GM21723 (cell line): ENCODE measurements at regions not wholly inside any gene's neighbourhood (a gene's known extent, or its start where the extent isn't known, plus 50 kb on each side); places are given as distances from the start of the nearest gene placed in this dataset.

Experiments
- ATAC-seq: cut with Tn5 transposase; IDR thresholded peaks from one replicate; pipeline ENCODE4 v1.9.1; 2021; ENCODE audit warnings: mild to moderate bottlenecking, moderate library complexity; ENCODE audit not compliant: unreplicated experiment

DNA sequence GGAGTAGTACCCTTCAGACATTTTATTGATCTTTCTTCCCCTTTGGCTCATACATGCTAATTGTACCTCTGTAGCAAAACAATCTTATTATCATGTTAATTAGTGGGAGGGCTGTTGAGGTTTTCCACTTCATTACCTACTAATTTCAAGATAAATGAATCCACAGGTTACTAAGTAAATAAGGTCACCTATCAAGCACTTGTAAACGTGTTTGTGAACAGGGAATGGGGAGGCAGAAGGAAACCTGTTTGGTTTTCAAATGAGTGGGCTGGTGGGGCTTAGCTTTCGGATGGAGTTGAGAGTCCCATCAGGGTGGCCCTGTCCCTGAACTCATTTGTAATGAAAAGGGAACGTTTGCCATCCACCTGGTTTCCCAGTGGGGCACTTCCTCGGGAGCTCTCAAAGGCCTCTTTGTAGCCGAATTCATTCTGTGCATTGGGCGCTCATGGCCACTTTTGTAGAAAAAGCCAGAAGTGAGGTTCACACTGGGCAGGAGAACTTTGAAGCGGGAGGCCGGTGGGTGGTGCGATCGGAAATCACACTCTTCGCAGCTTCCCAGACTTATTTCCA, 419.8 kb upstream of the NR2F2 start:
- ATAC-seq, result no peak

DNA sequence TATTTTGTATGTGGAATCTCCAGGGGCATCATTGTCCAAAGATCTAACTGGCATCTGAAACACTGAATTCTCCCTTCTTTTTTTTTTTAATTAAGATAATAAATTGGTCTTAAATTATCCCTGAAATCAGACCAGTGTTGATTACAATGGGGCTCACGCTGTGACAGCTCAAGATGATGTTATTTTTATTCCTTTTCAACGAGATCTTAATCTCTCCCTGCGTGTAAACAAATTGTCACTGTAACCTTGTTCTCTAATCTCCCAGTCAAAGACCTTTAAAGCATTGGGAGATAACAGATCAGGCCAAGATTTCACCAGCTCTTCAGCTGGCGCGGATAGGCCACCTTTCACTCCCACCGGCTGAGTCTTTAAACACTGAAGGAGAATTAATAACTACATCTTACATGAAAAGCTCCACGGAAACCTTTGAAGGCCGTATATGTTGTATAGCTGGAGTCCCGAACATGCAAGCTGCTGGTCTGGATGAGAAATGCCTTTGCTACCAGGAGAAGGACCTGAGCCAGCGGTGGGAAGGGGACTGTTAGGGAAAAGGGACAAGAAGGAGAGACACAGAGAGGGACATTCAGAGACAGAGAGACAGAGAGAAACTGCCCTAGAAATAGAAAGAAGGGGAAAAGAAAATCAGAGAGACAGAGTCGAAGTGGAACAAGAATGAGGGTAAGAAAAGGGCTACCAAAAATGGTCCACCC, 418.8 kb upstream of the NR2F2 start:
- ATAC-seq, result no peak

DNA sequence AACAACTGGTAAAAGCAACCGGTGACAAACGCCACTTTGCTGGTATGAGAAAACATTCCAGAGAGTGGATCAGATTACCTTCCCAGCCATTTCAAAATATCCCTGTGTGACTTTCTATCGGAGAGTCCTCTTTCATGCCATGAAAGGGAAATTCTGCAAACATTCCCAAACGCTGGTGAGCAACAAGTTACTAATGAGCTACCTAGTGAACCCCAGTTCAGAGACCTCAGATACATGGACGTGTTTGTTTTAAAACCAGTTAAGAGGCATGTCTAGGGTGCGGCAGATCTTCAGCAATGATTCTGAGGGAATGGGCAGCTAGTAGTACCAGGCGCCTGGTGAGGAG, 418.2 kb upstream of the NR2F2 start:
- ATAC-seq, result no peak

DNA sequence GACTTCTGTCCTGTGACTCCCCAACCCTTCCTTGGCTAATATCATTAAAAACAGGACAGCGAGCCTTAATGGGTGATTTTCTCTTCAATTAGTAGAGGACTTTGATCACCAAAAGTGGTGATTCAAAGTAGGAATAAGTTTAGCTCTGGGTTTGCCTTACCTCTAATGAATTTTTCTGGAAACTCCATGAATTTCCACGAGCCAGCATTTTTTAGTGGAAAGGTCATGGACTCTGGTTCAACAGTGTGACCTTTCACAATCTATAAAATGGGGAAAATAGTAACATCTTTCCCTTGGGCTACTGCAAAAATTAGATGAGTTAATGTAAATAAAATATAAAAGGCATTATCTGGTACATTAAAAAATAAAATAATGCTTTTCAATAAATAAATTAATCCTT, 417.8 kb upstream of the NR2F2 start:
- ATAC-seq, result no peak

DNA sequence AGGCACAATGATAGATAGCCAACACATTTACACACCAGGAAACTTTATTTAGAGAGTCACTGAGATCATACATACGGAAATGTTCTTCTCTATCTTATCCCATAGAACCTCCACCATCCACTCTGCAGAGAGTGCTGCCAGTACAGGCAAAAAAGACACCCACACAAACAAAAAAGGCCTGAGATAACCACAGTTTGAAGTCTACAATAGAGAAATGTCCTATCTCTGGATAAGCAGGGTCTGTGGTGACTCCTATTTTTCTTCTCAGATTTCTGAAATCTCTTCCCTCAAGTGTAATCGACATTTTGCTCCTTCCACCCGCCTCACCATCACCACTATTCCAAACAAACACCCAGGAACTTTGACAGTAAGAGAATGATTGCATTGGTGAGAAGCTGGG, 413.9 kb upstream of the NR2F2 start:
- ATAC-seq, result no peak

DNA sequence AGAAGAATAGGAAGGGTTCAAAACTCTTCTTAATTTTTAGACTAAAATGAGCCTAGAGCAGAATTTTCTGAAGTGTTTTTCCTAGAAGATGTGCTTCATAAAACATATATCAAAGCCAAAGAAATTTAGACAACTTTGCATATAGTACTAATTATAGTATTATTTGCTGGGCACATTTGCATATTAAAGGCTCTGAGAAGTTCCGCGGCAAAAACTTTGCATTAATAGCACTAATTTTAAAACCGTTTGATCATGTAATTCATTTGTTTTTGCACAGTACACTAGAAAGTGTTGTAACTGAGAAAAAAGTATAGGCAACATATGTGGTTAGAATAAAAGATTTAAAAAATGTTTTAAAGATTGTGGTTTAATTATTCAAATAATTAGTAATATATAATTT, 412.0 kb upstream of the NR2F2 start:
- no peak for ATAC-seq

DNA sequence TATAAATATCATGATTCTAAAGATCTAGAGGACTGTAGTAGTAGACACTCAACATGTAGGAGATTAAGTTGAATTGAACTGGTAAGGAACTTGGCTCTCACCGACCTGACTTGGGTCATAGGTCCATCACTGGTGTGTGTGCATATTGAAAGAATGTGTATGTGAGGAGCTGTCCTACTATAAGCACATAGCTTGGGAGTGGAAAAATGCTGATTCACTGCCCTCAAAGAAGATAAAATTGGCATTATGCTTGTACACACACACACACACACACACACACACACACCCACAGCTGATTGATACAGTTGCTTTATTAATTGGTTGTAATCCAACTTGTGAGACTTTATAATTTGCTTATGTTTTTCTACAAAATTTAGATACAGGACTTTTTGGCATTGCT, 411.0 kb upstream of the NR2F2 start:
- ATAC-seq, result no peak

DNA sequence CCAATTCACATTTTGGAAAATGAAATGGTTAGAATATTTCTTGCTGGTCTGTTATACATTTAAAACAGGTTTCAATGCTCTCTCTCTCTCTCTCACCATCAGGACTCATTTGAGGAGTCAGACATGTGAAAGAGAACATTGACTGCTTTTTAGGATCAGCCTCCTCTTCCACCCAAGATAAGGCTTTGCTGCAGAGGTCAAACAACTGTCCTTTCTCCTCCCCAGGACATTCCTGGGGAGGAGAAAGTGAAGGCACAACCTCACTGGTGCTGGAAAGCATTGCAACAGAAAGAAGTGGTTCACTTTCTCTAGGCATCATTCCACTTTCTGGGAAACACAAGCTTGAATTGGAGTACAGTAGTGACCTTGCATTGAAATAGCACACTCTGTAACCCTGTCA, 409.1 kb upstream of the NR2F2 start:
- no peak for ATAC-seq

DNA sequence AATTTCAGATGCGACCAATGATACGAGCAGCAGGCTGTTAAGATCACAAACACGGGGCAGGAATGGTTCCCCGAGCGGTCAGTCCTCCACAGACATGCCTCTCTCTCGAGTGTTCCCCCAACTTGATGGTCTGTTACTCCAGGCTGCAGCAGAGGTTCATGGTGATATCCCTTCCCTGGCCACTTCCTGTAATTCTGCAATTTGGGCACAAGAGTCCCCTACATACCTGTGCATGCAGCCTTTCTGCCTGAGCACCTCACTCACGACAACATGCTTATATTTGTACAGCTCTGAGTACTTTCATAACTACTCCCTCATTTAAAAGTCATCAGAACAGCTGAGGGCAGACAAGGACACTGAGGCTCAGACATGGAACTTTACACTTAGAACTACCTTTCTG, 408.1 kb upstream of the NR2F2 start:
- no peak for ATAC-seq

DNA sequence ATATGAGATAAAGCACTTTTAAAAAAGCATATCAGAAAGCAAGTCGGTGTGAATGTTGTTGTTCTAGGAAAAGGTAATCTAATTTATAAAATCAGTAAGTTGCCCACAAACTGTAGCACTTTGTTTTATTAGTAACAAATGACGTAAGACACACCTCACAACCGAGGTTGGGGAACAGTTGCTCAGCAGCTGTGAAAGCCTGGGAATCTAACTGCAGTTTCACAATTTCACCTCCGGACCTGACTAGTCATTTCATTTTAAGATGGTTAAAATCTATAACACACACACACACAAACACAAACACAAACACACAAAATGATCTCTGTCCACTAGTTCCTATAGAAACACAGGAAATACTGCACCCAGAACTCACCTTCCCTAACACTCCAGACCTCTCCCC, 406.7 kb upstream of the NR2F2 start:
- no peak for ATAC-seq

DNA sequence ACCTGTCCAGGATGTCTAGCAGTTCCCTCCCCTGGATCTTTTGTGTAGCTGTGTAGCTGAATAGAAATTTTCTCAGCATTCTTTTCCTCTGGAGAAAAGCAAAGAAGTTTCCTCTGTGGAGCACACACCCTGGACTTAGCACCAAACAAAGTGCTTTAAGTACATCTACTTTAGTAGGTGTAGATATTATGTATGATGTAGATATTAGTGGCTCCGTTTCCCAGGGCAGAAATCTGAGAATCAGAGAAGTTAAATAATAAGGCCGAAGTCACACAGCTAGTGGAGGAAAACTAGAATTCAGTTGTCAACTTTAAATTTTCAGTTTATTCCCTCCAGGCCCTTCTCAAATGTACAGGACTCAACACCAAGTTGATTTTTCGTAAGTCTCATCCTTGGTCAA, 401.7 kb upstream of the NR2F2 start:
- ATAC-seq, result no peak

DNA sequence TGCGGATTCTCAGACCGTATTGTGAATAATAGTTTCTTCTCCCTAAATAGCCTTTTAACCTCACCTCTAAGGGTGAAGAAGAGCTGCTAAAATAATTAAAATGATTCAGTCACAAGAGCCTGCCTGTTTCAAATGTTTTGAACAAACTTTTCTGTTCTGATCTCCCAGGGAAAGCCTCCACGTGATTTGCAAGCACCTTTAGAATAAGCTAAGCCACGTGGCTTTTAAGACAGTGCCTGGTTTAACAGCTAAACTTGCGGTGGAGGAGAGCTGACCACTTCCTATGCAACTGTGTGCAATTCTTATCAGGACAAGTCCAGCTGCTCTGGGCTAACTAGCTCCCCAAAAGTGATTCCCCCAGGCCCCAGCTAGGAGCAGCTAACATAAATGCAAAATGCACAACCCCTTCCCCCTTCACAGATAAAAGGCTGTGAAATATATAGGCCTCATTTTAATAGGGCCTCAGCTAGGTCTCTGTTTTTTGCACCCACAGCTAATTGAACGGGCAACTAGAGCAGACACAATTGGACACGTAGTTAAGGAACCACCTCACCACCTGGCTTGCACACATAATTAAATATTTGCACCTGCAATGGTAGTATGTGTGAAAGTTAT, 401.2 kb upstream of the NR2F2 start:
- ATAC-seq, result peak; percentile 95

DNA sequence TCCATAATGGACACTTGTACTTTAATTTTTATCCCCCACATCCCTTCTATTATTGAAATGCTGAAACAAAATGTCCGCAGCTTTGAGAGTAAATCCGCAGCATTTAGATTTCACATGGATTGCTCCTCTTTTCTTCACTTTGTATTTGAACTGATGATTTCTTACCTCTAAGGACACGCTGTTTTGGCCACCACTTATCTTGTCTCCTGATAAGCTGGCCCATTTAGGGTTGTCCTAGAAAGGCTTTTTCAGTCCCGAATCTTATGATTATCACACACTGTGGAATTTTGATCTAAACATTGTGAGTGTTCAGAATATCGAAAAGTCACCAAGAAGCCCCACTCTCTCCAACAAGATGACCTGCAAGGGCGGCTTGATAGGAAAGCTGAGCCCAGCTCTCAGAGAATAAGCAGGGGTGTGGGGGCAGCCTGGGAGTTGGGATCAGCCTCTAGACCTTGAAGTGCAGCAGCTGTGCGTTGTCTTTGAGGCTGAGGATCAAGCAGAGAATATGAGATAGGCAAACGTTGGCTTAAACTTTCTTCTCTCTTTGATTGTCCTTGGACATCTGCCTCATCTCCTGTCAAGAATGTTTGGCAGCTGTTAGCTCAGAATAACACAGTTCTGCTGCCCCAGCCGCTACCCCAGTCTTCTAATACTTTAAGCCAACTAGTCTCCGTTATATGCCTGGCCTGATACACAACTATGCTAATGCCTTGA, 399.7 kb upstream of the NR2F2 start:
- no peak for ATAC-seq

DNA sequence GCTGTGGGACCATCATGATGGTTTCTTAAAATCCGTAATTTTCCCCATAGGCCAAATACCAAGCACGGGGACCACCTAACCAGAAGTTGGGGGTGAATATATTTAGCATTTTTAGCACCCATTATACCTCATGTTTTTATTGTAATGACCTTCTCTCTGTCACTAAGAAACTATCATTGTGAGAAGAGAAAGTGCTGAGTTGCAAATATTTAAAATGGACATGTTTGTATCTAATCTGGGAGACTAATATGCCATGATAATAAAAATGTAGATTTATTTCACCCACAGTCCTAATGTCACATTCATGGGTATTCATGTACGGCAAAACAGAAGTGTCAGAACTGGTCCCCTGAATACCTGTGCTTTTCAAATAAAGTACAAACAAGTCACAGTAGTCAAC, 398.9 kb upstream of the NR2F2 start:
- ATAC-seq, result no peak

DNA sequence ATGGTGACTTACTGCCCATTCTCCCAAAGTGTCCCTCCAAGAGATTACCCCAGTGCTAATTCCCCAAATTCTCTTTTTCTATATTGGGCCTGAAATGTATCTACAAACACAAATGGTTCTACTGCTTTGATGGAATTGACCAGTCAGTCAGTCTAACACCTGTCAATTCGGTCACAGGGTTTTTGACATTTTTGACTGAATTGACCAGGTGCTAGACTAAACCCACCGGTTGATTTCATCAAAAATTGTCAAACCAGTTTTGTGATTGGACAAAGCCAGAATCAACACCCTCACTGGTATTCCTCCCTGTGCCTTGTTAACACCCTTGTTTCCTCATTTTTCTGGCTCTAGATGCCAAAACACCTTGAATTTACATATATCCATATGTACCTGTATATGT, 398.4 kb upstream of the NR2F2 start:
- ATAC-seq, result no peak

DNA sequence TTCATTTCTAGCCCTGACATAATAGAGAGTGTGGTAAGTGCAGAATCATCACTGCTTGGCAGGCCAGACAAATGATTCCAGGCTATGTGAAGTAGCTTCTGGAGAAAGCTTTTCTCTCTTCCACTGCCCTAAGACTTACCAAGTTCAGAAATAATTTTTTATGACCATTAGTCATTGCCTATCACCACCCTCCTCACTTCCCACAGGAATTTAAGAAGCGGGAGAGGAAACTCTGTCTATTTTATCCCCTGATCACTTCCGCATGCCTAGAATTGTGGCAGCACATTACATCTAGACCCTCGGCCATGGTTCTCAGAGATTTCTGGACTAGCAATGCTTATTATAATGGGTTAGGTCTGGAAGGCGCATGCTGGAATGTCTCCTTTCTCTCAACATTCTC, 397.8 kb upstream of the NR2F2 start:
- no peak for ATAC-seq

DNA sequence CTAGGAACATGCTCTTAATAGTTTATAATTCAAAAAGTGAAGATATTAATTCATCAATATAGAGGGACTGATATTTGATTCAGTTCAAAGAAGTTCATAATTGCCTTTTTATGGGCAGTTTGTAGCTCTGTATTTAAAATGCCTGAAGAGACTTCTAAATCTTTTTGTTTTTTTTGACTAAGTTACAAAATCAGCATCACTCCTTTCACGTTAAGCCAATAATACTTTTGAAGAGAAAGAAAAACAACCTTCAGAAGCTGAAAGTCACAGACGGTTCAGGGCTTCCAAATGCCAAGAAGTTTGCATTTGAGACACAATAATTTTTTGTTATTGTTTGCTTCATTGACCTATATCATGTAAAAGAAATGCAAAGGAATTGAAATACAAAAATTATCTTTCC, 394.6 kb upstream of the NR2F2 start:
- ATAC-seq, result no peak

DNA sequence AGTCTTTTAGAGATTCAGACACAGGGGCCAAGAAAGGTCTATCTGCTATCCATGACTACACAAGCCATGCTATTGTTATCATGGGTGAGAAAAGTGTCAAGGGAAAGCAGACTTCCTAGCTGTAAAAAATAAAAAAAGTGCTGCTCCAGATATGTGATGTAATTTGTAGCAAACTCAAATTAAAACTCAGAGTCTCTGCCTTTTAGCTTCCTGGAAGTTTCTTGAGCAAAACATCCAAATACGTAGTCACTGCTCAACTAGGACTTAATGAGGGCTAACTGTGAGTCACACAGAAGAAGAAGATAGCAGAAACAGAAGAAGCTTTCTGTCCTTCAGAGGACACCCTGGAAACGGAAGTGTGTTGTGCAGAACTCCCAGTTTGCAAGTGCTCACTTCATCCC, 393.4 kb upstream of the NR2F2 start:
- ATAC-seq, result no peak

DNA sequence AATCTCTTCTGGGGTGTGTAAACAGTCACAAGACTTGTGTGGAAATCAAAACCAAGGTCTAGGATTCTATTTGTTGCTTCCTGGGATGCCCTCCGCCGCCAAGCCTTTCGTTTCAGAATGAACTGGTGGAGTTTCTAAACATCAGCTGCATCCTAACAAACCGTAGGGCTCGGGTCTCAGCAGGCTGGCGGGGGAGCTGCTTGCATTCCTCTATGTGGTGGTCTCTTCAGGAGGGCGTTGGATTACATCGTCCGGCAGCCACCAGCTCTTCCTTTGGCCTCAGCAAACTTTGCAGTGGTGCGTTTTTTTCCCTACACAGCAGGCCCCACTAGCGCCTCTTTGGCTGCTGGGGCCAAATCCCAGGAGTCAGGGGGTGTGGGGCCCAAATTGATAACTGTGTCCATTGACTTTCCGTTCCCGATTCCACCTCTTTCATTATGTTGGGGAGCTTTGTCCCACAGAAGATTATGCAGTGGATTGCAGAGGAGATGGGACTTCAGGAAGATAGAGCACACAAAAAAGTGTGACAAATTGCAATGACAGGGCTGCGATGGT, 390.0 kb upstream of the NR2F2 start:
- ATAC-seq, result no peak

DNA sequence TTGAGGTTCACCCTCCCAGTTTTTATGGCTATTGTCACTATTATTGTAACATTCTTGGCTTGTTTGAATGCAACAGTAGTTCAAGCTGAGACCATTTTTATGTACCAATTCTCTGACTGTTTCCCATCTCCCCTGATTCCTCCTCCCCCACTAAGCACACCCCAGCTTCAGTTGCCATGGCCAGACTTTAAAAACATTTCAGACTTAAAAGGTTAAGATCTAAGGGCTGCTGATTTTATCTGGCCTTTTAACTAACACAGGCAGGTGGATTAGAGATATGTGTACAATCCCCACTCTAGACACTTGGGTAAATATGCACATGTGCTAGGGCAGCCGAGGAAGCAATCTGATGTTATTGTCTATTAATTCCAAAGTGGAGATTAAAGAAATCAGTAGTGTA, 386.3 kb upstream of the NR2F2 start:
- no peak for ATAC-seq

DNA sequence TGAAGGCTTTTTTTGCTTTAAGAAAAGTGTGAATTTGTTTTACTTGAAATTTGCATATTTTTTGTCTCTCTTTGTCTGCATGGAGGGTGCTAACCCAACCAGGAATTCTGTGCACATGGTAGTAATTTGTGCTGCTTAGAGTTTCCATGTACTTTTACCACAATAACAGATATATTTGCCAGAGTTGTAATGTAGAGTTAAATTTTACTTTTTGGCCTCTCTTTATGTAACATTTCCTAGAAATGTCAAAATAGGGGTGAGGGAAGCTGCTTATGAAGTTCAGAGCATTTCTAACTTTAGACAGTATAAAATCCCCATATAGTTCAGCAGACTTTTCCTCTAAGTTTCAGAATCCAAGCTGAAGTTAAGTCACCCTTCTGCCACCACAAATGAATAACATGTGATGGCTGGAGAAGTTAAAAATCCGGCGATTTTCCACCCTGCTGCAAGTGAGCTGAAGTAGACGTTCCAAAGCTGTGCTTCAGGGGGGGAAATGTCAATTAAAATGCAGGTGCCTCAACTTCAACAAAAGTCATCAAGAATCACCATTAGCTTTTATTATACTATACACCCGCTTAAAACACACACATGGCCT, 385.7 kb upstream of the NR2F2 start:
- ATAC-seq, result no peak

DNA sequence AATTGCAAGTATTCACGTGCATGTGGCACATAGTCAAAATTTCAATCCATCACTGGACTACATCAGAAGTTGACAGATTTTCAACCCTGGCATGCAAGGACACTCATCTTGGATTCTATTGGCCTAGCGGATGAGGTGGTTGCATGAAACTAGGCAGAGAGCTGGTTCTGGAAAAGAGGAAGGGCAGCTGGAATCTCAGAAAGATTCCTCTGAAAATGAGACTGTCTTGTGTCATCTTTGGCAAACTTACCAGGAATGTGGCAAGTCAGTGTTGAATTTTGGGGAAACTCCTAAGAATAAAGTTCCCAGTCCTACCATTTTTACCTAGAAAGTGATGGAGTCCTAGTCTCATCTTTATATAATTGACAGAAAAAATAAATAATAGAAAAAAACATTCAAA, 384.3 kb upstream of the NR2F2 start:
- no peak for ATAC-seq
